ENCODE measurements at regions not wholly inside any gene's neighbourhood (a gene's known extent, or its start where the extent isn't known, plus 50 kb on each side); places are given as distances from the start of the nearest gene placed in this dataset.
"Not testable (repeated sequence)": the region's sequence is repeated elsewhere in the genome, so short reads cannot be mapped to it uniquely, and the experiment has no call there.

GRCh38 chr4:177251237-177251636 lies 58.4 kb upstream of the NEIL3 start:
- in situ Hi-C loops (cut with MboI; ENCODE audit: low pct_unique_long_range_greater_than_20kb, low sequenced_read_pairs), result no loop called here
- no peak for DNase-seq

- no peak for DNase-seq
- in situ Hi-C loops (cut with MboI; ENCODE audit: low pct_unique_long_range_greater_than_20kb, low sequenced_read_pairs), result no loop called here
Measured at GRCh38 chr4:177255359-177255758, 54.3 kb upstream of the NEIL3 start.

GRCh38 chr4:177256950-177257349 lies 52.7 kb upstream of the NEIL3 start:
- in situ Hi-C loops (cut with MboI; ENCODE audit: low pct_unique_long_range_greater_than_20kb, low sequenced_read_pairs), result no loop called here
- no peak for DNase-seq

- in situ Hi-C loops (cut with MboI; ENCODE audit: low pct_unique_long_range_greater_than_20kb, low sequenced_read_pairs), result not testable (repeated sequence)
- DNase-seq, result peak; percentile 57
Measured at GRCh38 chr4:177259466-177259865, 50.2 kb upstream of the NEIL3 start.
